HG03108 (cell line): ENCODE measurements at regions not wholly inside any gene's neighbourhood (a gene's known extent, or its start where the extent isn't known, plus 50 kb on each side); places are given as distances from the start of the nearest gene placed in this dataset.

ENCODE experiments used
- ATAC-seq: cut with Tn5 transposase; IDR thresholded peaks from one replicate; pipeline ENCODE4 v1.9.1; 2021; ENCODE audit warnings: moderate library complexity; ENCODE audit not compliant: unreplicated experiment

DNA sequence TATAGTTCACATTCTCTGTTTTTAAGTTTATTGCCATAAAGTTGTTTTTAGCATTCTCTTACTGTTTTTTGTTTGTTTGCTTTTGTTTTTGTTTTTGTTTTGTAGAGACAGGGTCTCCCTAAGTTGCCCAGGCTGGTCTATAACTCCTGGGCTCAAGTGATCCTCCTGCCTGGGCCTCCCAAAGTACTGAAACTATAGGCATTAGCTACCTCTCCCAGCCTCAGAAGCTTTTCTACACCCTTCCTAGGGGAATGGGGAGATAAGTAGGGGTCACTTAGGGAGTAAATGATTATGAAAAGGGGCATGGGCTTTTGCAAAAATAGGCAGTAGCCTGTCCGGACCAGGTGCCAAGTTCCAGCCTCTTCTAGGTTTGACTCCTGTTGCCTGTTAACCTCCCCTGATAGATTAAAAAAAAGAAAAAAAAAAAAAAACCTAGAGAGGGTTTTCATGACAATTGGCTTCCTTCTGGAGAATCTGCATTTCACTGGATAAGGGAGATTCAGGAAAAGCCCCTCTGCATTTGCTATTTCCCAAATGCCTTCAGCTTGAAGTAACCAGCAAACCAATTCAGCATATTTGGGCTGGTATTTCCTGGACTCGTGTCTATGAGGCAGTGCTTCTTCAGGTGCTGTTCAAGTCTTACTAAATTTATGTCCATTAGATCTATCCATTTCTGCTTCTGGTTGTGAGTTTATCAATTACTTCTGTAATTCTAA lies 216.8 kb downstream of the TM9SF2 start:
- no peak for ATAC-seq

DNA sequence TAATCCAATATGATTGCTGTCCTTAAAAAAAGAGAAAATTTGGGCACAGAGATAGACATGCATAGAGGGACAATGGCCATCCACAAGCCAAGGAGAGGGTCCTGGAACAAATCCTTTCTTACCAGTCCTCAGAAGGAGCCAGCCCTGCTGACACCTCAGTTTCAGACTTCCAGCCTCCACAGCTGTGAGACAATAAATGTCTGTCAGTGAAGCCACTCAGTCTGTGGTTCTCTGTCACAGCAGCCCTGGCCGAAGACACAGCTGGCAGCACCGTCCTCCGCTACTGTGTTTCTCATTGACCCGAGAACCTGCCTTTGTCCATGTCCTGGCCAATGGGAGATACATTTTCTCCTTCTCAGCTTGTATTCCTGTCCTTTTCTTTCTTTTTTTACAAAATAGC lies 207.9 kb downstream of the TM9SF2 start:
- no peak for ATAC-seq

DNA sequence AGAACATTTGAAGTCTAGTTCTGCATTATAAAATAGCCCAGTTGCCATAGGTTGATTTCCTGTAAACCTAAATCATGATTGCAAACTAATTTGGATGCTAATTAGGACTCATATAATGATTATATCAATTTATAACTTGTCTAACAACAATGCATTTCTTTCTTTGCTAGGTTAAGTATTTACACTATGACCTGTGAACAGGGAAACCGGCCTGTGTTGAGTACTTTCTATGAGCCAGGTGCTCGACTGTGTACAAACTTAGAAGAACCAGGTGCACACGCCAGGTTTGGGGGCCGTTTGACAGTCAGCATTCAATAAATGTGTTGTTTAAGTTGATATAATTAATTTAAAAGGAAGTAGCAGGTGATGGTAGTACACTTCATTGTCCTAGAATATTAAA lies 203.1 kb downstream of the TM9SF2 start:
- ATAC-seq = no peak

DNA sequence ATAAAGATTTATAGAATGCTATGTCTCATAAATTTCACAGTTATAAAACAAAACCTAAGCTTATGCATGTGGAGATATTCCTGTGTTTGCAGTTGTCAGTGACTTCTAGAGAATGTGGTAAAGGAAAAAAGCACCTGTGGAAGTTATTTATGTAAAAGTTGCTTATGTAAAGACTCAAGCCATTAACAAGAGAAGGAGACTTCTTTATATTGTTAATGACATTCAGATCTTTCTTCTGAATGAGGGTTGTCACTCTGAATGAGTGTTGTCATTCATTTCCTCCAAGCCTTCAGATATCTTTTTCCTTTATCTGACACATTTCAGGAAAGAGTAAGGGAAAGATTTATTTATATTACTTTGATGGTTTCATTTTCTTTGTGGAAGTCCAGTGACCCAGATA lies 202.6 kb downstream of the TM9SF2 start:
- ATAC-seq = no peak

DNA sequence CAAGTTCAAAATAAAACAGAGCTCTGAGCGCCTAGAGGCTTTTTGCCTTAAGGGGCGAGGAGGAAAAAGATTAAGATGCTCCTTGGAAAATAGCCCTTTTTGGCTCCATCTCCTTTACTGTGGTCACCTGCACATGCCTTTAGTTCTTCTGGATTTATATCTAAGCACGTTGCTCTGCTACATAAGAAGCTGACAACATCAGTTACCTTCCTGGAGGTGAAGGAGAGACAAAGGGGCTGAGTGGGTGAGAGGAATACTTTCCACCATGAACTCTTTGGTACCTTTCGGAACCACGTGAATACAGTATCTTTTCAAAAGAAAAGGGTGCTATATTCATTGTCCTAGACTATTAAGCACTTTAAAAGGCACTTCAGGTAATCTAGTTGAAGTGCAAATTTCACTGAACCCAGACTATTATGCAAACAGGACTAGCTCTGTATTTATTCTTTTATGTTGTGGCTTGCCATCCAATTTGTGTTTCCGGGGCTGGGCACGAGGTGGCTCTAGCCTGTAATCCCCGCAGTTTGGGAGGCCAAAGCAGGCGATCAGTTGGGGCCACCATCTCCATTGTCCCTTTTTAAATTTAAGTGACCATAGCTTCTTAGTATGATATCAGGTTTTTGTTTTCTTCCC lies 201.5 kb downstream of the TM9SF2 start:
- no peak for ATAC-seq

DNA sequence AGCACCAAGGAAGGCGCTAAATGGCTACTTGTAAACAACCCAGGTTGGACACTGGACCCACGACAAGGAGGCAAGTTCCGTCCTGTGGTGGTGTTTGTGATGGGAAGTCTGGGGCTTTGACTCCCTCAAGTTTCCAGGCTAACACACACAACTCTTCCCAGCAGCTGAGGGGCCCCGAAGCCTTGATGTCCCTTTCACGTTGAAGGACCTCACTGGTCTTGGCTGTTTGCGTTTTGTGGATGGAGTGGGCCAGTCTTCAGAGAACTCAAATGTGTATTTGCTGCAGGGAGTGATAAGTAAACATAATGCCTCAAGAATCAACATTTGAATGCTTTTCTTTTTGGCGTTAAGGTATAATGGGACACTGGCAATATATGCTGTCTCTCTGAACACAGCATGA lies 199.2 kb downstream of the TM9SF2 start:
- ATAC-seq = no peak

DNA sequence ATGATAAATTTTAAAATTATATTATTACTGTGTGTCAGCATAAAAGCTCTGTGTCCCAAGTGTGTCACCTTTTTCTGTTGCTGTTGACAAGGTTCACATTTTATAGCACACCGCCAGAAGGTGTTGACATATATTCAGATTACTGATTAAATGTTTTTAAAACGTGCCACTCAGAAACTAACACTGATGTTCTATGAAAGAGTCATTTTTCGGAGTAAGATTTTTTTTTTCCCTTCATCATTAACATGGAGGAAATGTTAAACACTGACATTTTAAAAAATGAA lies 197.5 kb downstream of the TM9SF2 start:
- ATAC-seq = no peak

DNA sequence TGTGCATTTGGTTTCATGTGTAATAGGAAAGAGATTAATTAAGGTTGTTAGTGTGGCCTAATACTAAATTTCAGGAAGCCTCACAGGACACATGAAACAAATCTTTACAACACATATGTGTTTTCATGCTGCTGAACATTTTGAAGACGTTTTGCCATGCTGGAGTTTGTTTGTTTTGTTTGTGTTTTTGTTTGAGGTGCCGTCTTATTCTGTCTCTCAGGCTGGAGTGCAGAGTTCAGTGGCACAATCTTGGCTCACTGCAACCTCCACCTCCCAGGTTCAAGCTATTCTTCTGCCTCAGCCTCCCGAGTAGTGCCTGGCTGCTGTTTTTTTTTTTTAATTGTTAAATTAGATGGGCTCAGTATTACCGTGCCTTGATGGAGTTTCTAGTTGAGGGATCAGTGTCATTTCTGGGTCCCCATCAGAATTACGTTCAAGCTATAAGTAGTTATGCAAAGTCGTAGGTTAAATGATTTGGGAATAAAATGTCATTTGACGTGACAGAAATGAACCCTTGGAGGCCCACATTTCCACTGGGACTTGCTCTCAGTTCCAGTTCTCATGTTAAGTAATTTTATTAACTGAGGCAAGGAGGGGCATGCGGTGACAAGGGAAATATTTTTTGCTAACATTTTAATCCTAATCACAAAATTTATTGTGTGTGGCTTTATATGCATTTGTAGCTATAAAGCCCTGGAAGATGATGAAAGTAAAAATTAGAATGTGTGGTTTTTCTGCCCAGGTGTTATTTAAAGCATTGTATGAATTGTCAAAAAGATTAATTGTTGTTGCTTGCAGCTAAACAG lies 196.9 kb downstream of the TM9SF2 start:
- no peak for ATAC-seq

DNA sequence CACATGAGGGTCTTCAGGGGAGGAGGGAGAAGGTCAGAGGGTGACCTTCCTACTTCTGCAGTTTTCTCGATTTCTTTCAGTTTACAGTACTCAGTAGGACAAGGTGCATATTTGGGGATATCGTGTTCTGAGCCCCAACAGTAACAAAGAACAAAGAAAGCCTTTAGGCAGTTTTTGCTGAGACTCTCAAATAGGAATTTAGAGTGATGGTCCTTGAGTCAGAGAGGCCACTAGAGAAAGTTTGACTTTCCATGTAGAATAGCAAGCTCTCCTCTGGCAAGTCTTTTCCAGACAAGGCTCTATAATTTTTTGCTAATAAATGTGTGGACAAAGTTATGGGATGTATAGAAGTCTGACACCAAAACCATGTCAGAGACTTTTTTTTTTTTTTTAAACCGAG lies 194.6 kb downstream of the TM9SF2 start:
- ATAC-seq = no peak

DNA sequence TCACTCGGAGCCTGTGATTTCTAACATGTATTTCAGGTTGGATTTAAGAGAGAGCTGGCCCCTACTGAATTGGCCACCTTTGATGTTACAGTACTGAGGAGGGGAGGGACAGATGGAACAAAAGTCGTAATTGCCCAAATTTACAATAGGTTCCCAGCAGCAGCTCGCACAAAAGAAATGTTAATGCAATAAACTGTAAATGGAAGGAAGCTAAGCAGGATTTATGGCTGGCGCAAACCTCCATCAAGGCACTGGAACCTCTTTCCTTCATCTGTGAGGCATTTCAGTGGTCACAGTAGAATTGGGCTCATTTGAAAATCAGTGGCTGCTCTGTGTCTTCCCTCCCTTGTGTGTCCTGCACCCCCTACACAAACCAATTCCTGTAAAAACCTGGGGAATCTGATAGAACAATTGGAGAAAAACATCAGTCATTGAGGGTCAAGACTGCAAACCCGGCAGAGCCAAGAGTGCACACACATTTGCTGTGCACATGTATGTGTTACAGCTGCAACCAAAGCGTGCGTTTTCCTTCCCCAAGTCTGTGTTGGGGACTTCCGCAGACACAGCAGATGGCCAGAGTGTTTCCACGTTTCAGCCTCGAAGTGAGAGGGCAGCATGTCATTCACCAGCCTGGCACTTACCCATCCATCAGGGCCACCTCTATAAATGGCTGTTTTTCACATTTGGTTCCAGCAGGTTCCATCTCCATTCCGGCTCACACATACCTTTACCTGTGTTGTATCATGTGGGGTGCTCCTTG lies 192.8 kb downstream of the TM9SF2 start:
- ATAC-seq = no peak

DNA sequence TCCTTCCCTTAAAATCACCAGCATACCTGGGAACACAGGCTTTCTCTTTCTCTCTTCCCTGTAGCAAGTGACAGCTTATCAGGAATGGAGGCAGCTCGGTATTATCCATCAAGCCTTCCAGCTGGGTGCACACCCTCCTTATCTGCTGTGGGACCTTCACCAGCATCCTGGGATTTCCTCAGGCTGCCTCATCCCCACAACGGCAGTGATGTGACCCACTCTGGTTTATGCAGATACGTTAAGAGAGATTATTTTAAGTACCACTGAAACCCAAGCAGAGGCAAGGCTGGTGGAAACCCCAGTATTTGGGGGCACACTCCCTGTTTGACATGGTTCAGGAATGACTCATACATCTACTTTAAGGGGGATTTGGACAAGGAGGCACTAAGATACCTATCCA lies 192.1 kb downstream of the TM9SF2 start:
- no peak for ATAC-seq

DNA sequence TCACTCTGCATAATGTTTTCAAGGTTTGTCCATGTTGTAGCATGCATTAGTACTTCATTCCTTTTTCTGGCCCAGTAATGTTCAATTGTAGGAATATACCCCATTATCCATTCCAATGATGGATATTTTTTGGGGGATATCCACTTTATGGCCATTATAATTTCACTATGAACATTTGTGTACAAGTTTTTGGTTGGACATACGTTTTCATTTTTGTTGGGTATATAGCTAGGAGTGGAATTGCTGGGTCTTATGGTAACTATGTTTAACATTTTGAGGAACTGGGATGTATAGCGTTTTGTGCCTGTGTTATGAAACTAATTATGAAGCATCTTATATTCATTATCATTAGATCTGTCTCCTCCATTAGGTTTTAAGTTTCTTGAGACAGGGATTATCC lies 191.6 kb downstream of the TM9SF2 start:
- ATAC-seq = no peak

DNA sequence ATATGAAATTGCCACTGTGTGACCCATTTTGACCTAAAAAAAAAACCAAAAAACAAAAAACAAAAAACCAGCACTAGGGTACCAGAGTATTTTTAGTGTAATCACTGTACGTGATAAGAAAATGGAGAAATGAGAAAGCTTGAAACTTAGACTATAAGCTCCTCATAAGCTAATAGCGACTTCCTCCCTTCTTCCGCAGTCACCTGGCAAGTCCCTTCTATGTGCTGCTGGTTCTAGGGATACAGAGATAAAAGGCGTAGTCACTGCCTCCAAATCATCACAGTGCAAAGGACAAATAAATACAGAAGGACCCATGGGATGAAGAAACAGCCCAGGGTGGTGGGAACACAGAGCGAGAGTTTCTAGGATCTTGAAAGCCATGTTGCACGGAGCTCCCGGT lies 190.3 kb downstream of the TM9SF2 start:
- no peak for ATAC-seq

DNA sequence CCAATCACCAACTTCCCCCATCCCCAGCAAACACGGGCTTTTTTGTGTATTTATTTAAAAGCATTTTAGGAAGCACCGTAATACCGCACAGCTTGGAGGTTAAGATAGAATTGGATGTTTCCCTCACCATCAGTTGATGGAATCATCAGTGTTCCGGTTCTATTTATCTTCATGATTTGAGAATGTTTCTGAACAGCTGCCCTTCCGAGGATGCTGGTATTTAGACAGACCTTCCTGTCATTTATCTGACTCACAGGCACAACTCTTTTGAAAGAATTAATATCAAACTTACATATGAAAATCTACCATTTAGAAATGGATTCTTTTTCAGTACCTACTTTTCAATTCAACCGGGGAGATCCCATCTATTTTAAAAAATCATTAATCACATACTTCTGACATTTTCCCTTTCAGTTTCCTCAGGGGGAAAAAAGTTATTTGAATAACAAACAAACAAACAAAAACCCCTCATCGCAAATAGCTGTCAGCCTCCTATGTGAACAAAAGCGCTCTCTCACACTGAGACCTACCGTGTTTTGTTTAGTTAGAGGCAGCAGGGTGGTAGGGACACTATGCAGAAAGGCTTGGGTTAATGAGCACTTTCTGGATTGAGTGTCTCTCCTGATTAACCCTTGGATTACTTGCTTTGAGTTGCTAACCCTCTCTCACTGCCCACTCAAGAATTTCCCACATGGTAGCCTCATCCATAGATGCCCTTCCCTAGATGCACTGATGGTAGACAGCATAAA lies 189.3 kb downstream of the TM9SF2 start:
- ATAC-seq = no peak

DNA sequence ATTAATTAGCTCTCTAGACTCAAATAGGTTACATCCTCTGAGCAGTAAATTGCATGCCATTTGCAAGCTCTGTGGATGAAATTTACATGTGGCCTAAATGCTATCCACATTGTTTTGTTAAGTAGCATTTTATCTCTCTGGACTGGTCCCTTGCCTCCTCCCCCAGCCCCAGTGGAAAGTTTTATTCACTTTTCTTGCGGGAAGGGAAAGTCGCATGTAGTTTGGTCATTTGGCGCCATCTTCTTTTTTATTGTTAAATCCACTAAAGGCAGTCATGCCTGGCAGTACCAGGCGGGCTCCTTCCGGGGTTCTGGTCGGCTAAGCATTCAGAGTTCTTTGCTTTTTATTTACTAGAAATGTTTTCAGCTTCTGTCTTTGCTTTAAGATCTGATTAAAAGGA lies 188.7 kb downstream of the TM9SF2 start:
- no peak for ATAC-seq

DNA sequence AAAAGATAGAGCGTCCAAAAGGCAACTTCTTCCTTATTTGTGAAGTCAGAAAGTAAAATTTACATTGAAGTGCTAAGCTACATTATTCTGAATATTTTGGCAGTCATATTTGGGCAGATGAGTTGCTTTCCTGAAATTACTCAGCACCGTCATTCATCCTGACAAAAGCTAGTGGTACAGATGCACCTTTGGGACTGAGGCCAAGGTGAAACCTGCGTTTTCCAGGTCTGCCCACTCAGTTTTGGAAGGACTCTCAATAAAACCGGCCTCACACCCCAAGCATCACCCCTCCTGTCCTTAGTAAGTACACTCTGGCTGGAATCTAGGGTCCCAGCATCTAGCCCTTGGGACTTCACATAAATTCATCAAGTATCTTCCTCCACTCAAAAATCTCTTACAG lies 187.5 kb downstream of the TM9SF2 start:
- no peak for ATAC-seq

DNA sequence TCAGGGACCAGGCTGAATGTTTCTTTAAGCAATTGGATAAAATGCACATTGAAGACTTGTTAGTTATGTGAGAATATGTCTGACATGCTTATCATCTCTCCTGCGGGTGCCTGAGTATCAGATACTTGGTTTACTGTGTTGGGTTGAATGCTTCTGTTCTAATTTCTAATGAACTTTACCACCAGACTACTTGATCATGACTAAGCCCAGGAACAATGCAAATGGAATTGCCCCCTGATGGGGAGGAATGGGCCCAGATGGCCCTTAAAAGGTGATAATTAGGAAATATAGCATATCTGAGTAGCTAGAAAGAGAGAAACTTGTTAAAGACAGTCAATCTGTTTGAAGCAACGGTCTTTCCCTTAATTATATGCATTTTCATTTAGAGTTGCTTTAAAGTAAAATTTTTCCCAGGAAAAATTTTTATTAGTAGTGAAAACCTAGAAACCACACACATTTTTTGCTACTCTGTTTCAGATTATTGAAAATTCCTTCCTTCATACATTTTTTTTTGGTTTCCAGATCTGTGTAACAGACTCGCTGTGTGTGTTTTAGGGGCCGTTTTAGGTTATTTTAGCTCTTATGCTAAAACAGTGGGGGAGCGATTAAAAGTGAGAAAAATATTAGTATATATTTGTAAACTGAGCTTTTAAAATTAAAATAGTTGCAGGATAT lies 186.6 kb downstream of the TM9SF2 start:
- no peak for ATAC-seq

DNA sequence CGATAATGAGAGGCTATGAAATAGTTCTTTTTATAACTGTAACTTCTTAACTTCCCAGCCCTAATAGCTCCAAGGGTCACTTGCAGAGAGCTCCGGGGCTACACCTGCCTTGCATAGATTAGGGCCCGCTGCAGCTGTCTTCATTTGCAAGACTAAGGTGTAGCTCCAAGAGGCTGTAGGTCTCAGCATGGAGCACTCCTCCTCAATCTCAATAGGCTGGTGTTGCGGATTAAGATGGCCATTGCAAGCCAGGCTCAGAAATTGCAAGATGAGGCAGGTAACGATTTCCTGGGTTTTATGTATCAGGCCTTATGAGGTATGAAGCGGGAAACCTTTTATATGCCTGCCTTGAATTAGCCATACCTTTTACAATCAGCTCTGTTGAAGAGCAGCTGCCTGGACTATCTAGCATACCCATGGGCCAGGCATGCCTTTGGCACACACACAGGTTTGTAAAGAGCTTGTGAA lies 185.7 kb downstream of the TM9SF2 start:
- no peak for ATAC-seq

DNA sequence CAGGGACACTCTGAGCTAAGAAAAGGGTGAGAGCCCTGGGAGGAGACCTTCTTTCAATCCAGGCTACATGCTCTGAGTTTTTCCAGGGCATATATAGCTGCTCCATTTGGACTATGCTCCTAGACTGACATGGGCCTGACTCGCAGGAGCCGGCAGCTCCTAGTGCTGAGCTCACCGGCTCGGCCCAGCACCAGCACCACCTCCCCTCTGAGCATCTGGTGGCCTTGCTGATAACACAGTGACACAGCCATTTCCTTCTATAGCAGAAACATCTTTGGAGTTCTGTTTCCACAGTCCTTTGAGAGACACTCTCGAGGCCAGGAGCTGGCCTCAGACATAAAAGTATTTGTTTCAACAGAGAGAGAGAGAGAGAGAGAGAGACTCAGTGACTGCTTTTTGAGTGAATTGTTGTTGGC lies 184.9 kb downstream of the TM9SF2 start:
- ATAC-seq = no peak

DNA sequence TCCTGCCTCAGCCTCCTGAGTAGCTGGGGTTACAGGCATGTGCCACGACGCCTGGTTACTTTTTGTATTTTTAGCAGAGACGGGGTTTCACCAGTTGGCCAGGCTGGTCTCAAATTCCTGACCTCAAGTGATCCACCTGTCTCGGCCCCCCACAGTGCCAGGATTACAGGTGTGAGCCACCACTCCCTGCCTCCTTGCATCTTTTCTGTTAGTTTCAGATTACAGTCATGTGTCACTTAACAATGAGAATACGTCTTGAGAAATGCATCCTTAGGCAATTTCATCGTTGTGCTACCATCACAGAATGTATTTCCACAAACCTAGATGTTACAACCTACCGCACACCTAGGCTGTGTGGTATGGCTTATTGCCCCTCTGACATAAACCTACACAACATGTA lies 180.4 kb downstream of the TM9SF2 start:
- ATAC-seq = no peak
